ENCODE measurements at regions not wholly inside any gene's neighbourhood (a gene's known extent, or its start where the extent isn't known, plus 50 kb on each side); places are given as distances from the start of the nearest gene placed in this dataset.

DNA sequence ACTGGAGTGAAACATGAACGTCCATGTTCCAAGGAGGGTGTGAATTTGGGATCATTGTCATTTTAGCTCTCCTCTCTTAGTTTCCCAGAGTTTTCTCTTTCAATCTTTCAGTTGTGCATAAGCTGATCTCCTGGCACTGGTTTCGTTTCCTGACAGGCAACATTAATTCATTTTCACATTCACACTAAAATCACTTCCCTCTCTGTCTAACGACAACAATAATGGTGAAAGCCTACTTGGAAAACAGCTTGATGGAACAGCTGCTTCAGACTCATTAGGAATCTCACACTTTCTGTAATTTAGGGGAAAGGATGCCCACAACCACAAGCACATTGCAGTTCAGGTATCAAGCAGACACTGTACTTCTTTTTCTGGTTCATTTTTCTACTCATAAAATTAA lies 188.6 kb downstream of the TRIM36 start:
- TF ChIP-seq HNF4G (IDR thresholded peaks at IDR 0.05) (no peak), JUND (IDR thresholded peaks at IDR 0.05) (no peak), TAF1 (conservative IDR thresholded peaks at IDR 0.05) (no peak), SP1 (IDR thresholded peaks at IDR 0.05) (no peak), FOXA1 (IDR thresholded peaks at IDR 0.05) (no peak), GABPA (IDR thresholded peaks at IDR 0.05 in 1 of 2, conservative IDR thresholded peaks at IDR 0.05 in 1 of 2) (no peak), FOXA2 (IDR thresholded peaks at IDR 0.05) (no peak), EGR1 (IDR thresholded peaks at IDR 0.05; ENCODE audit: low read depth in 2 of 2) (no peak)
- TF ChIP-seq, protein P1, sequence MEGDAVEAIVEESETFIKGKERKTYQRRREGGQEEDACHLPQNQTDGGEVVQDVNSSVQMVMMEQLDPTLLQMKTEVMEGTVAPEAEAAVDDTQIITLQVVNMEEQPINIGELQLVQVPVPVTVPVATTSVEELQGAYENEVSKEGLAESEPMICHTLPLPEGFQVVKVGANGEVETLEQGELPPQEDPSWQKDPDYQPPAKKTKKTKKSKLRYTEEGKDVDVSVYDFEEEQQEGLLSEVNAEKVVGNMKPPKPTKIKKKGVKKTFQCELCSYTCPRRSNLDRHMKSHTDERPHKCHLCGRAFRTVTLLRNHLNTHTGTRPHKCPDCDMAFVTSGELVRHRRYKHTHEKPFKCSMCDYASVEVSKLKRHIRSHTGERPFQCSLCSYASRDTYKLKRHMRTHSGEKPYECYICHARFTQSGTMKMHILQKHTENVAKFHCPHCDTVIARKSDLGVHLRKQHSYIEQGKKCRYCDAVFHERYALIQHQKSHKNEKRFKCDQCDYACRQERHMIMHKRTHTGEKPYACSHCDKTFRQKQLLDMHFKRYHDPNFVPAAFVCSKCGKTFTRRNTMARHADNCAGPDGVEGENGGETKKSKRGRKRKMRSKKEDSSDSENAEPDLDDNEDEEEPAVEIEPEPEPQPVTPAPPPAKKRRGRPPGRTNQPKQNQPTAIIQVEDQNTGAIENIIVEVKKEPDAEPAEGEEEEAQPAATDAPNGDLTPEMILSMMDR (IDR thresholded peaks at IDR 0.05; ENCODE audit: low read depth, low read length, missing input control) = no peak
- TF ChIP-seq, protein P2, sequence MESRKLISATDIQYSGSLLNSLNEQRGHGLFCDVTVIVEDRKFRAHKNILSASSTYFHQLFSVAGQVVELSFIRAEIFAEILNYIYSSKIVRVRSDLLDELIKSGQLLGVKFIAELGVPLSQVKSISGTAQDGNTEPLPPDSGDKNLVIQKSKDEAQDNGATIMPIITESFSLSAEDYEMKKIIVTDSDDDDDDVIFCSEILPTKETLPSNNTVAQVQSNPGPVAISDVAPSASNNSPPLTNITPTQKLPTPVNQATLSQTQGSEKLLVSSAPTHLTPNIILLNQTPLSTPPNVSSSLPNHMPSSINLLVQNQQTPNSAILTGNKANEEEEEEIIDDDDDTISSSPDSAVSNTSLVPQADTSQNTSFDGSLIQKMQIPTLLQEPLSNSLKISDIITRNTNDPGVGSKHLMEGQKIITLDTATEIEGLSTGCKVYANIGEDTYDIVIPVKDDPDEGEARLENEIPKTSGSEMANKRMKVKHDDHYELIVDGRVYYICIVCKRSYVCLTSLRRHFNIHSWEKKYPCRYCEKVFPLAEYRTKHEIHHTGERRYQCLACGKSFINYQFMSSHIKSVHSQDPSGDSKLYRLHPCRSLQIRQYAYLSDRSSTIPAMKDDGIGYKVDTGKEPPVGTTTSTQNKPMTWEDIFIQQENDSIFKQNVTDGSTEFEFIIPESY (IDR thresholded peaks at IDR 0.05) = no peak
- TF ChIP-seq, protein P3, sequence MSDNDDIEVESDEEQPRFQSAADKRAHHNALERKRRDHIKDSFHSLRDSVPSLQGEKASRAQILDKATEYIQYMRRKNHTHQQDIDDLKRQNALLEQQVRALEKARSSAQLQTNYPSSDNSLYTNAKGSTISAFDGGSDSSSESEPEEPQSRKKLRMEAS (IDR thresholded peaks at IDR 0.05) = no peak
- TF ChIP-seq, protein P4, sequence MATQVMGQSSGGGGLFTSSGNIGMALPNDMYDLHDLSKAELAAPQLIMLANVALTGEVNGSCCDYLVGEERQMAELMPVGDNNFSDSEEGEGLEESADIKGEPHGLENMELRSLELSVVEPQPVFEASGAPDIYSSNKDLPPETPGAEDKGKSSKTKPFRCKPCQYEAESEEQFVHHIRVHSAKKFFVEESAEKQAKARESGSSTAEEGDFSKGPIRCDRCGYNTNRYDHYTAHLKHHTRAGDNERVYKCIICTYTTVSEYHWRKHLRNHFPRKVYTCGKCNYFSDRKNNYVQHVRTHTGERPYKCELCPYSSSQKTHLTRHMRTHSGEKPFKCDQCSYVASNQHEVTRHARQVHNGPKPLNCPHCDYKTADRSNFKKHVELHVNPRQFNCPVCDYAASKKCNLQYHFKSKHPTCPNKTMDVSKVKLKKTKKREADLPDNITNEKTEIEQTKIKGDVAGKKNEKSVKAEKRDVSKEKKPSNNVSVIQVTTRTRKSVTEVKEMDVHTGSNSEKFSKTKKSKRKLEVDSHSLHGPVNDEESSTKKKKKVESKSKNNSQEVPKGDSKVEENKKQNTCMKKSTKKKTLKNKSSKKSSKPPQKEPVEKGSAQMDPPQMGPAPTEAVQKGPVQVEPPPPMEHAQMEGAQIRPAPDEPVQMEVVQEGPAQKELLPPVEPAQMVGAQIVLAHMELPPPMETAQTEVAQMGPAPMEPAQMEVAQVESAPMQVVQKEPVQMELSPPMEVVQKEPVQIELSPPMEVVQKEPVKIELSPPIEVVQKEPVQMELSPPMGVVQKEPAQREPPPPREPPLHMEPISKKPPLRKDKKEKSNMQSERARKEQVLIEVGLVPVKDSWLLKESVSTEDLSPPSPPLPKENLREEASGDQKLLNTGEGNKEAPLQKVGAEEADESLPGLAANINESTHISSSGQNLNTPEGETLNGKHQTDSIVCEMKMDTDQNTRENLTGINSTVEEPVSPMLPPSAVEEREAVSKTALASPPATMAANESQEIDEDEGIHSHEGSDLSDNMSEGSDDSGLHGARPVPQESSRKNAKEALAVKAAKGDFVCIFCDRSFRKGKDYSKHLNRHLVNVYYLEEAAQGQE (IDR thresholded peaks at IDR 0.05) = no peak
- TF ChIP-seq, protein P5, sequence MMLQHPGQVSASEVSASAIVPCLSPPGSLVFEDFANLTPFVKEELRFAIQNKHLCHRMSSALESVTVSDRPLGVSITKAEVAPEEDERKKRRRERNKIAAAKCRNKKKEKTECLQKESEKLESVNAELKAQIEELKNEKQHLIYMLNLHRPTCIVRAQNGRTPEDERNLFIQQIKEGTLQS (IDR thresholded peaks at IDR 0.05) = no peak

All from liver (tissue), 3 donors.